Cardiac fibroblast (primary cell): ENCODE measurements at regions not wholly inside any gene's neighbourhood (a gene's known extent, or its start where the extent isn't known, plus 50 kb on each side); places are given as distances from the start of the nearest gene placed in this dataset.

Experiments
- DNase-seq, 2 donors: peaks; one replicate each; pipeline versions ENCODE4 v3.0.0 to v3.0.0-alpha.2; 2010; ENCODE audit warnings: low read depth in 2 of 2
- H3K4me3 ChIP-seq, 2 donors: replicated peaks in 1 of 2; 1 replicate in 1 of 2; 2 replicates in 1 of 2; pipeline ENCODE4 v1.5.1; 2011; ENCODE audit warnings: low read depth in 2 of 2, low read length in 2 of 2, mild to moderate bottlenecking in 2 of 2, moderate library complexity in 1 of 2
- TF ChIP-seq, protein P1 (sequence below): IDR thresholded peaks from one replicate; pipeline ENCODE4 v1.5.1; 2011; ENCODE audit warnings: low read depth, mild to moderate bottlenecking, low read length, inconsistent platforms

GRCh38 chr2:18346874-18347273 is 213.6 kb downstream of the RDH14 start:
- TF ChIP-seq, protein P1, sequence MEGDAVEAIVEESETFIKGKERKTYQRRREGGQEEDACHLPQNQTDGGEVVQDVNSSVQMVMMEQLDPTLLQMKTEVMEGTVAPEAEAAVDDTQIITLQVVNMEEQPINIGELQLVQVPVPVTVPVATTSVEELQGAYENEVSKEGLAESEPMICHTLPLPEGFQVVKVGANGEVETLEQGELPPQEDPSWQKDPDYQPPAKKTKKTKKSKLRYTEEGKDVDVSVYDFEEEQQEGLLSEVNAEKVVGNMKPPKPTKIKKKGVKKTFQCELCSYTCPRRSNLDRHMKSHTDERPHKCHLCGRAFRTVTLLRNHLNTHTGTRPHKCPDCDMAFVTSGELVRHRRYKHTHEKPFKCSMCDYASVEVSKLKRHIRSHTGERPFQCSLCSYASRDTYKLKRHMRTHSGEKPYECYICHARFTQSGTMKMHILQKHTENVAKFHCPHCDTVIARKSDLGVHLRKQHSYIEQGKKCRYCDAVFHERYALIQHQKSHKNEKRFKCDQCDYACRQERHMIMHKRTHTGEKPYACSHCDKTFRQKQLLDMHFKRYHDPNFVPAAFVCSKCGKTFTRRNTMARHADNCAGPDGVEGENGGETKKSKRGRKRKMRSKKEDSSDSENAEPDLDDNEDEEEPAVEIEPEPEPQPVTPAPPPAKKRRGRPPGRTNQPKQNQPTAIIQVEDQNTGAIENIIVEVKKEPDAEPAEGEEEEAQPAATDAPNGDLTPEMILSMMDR: no peak
- no peak overlapping the region for H3K4me3 ChIP-seq
- no peak for DNase-seq

- H3K4me3 ChIP-seq: no peak overlapping the region
- TF ChIP-seq, protein P1: no peak
- DNase-seq: peak; percentile 36 to 42
Measured at GRCh38 chr2:18346344-18346743, 214.1 kb downstream of the RDH14 start.

DNA sequence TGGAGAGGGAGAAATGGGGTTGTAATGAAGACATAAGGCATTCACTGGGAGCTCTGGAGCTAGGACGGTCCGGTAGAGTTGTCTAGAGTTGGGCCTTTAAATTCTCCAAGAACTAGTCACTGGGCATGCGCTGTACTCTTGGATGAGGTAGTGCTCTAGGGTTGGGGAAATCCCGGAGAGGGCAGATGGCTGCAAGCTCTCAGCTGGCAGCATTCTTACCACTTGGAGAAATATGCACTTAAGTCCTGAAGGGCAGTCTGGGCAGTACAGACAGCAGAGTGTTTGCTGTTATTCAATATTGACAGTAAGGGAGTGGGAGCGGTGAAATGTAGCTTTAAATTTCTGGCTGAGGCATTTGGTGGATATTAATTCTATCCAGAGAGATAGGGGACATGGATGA is 214.6 kb downstream of the RDH14 start:
- TF ChIP-seq, protein P1: no peak
- peak; percentile 31 to 72 for DNase-seq
- no peak overlapping the region for H3K4me3 ChIP-seq

- H3K4me3 ChIP-seq: no peak overlapping the region
- TF ChIP-seq, protein P1: no peak
- DNase-seq: no peak
Measured at GRCh38 chr2:18342901-18343300, 217.6 kb downstream of the RDH14 start.

DNA sequence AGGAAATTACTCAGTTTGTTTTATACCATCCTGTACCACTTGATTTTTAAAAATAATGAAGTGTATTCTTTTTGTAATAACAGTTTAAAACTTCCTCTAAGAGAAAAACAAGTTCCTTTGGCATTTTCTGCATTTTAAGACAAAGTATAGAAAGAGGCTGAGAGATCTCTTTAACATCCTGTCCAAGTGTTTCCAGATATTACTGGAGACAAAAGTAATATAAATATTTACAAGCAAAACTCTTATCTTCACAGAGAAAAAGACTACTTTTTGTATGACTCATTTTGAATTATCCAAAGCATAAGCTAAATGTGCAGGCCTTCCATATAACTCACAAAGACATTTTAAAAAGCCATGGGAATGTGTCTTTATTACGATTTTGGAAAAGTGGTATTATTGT is 221.1 kb downstream of the RDH14 start:
- TF ChIP-seq, protein P1: no peak
- DNase-seq: peak; percentile 32 to 36
- no peak overlapping the region for H3K4me3 ChIP-seq

DNA sequence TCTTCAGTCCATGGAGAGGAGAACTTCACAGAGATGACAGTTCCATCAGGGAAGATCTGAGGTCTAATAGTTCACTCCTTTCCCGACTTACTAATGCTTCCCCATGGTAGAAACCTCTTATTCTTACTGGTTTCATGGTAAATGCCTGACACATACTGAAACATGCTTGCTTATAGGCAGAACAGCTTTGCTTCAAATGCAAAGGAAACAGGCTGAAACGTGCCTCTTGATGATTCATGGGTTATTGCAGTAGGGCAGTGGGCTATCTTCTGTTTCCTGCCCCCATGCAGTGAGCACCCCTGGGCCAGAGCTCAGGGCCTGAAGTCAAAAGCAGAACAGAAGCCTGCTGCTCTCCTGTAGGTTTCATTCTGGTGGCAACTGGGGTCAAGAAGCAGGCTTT is 223.5 kb downstream of the RDH14 start:
- H3K4me3 ChIP-seq: no peak overlapping the region
- no peak for DNase-seq
- TF ChIP-seq, protein P1: no peak

DNA sequence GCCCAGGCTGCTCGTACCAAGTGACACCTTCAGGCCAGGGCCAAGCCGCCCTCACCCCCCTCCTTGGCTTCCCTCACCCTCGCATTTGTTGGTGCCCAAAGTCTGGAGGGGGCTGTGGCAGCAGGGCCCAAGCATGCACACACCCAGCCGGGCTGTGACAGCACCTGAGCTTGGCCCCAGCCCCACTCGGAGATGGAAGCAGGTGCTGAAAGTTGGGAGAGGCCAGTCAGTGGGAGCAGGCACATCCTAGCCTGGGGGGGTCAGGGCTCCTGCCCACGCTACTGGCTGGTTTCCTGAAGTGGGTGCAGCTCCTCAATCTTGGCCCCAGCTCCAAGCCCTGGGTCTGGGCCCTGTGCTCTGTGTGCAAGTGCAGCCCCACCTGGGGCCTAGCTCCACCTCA is 228.0 kb downstream of the RDH14 start:
- no peak overlapping the region for H3K4me3 ChIP-seq
- TF ChIP-seq, protein P1: no peak
- no peak for DNase-seq
